GF-D8 (cell line): ENCODE measurements at regions not wholly inside any gene's neighbourhood (a gene's known extent, or its start where the extent isn't known, plus 50 kb on each side); places are given as distances from the start of the nearest gene placed in this dataset.

Experiments used
- DNase-seq: peaks from one replicate; lab custom pipeline; 2025; lab: John Stamatoyannopoulos, UW

GRCh38 chr3:72460205-72461174 is 387.8 kb downstream of the SHQ1 start:
- no peak for DNase-seq

GRCh38 chr3:72459588-72459987 is 388.7 kb downstream of the SHQ1 start:
- no peak for DNase-seq

GRCh38 chr3:72458375-72458774 is 389.9 kb downstream of the SHQ1 start:
- DNase-seq: no peak

GRCh38 chr3:72454441-72454840 is 393.8 kb downstream of the SHQ1 start:
- DNase-seq: no peak

- no peak for DNase-seq
Observed at GRCh38 chr3:72453706-72454105, 394.5 kb downstream of the SHQ1 start.

GRCh38 chr3:72452745-72453144 is 395.5 kb downstream of the SHQ1 start:
- DNase-seq: no peak

- no peak for DNase-seq
Observed at GRCh38 chr3:72451841-72452240, 396.4 kb downstream of the SHQ1 start.

- DNase-seq: no peak
Observed at GRCh38 chr3:72449551-72449950, 398.7 kb downstream of the SHQ1 start.

GRCh38 chr3:72448858-72449257 is 399.4 kb downstream of the SHQ1 start:
- no peak for DNase-seq

- no peak for DNase-seq
Observed at GRCh38 chr3:72448375-72448823, 399.8 kb downstream of the SHQ1 start.

GRCh38 chr3:72447059-72447946 is 400.9 kb downstream of the SHQ1 start:
- DNase-seq: peak; percentile 55

- DNase-seq: no peak
Observed at GRCh38 chr3:72446218-72447058, 401.8 kb downstream of the SHQ1 start, which contains the start of gene RYBP. Gene RYBP (minus strand): TSS chr3:72446621.

GRCh38 chr3:72445827-72446217 is 402.4 kb downstream of the SHQ1 start:
- no peak for DNase-seq

GRCh38 chr3:72444656-72445223 is 403.5 kb downstream of the SHQ1 start:
- no peak for DNase-seq

GRCh38 chr3:72442759-72443158 is 405.5 kb downstream of the SHQ1 start:
- DNase-seq: no peak

GRCh38 chr3:72441284-72441994 is 406.8 kb downstream of the SHQ1 start:
- DNase-seq: no peak

- DNase-seq: no peak
Observed at GRCh38 chr3:72440491-72440890, 407.8 kb downstream of the SHQ1 start.

GRCh38 chr3:72439321-72440183 is 408.7 kb downstream of the SHQ1 start:
- no peak for DNase-seq

- no peak for DNase-seq
Observed at GRCh38 chr3:72437661-72438406, 410.4 kb downstream of the SHQ1 start.
